Heart right ventricle (tissue), 16 donors: ENCODE measurements at regions not wholly inside any gene's neighbourhood (a gene's known extent, or its start where the extent isn't known, plus 50 kb on each side); places are given as distances from the start of the nearest gene placed in this dataset.
A peak's percentile ranks its signal among the peaks of the same experiment; 100 is the strongest.

Experiments used
- ATAC-seq, 8 donors: fragments of 200-7000 bp; cut with Tn5 transposase; one replicate each; pipeline ENCODE4 v1.9.1; 2020; ENCODE audit warnings: mild to moderate bottlenecking in 8 of 8, moderate library complexity in 8 of 8, moderate number of reproducible peaks in 1 of 8
- DNase-seq, 2 donors: peaks; one replicate each; pipeline ENCODE4 v3.0.0-alpha.2; 2020
- H3K27ac ChIP-seq, 10 donors: fragments of 200-600 bp; sonication (generic) in 2 of 10; one replicate each; pipeline versions ENCODE4 v1.5.0 to v1.8.0; 2020 to 2022; ENCODE audit warnings: mild to moderate bottlenecking in 3 of 10
- H3K27me3 ChIP-seq, 7 donors: fragments of 200-600 bp; one replicate each; pipeline ENCODE4 v1.8.0; 2021 to 2022; ENCODE audit warnings: mild to moderate bottlenecking in 2 of 7
- H3K36me3 ChIP-seq, 9 donors: fragments of 200-600 bp; sonication (generic) in 1 of 9; one replicate each; pipeline versions ENCODE4 v1.5.0 to v1.8.0; 2020 to 2022; ENCODE audit warnings: mild to moderate bottlenecking in 2 of 9
- H3K4me1 ChIP-seq, 9 donors: fragments of 200-600 bp; sonication (generic) in 1 of 9; one replicate each; pipeline versions ENCODE4 v1.5.0 to v1.8.0; 2020 to 2022; ENCODE audit warnings: mild to moderate bottlenecking in 4 of 9
- H3K4me3 ChIP-seq, 10 donors: fragments of 200-600 bp; sonication (generic) in 2 of 10; one replicate each; pipeline versions ENCODE4 v1.5.0 to v1.8.0; 2020 to 2022; ENCODE audit warnings: mild to moderate bottlenecking in 7 of 10, moderate library complexity in 2 of 10
- H3K9me3 ChIP-seq, 11 donors: fragments of 200-600 bp in 10 of 11; sonication (generic) in 2 of 11; one replicate each; pipeline versions ENCODE4 v1.5.0 to v1.8.0; 2013 to 2022; ENCODE audit warnings: mild to moderate bottlenecking in 2 of 11, control low read depth in 1 of 11, moderate library complexity in 1 of 11
- CTCF ChIP-seq, 9 donors: fragments of 200-600 bp; sonication (generic) in 2 of 9; IDR thresholded peaks; one replicate each; pipeline versions ENCODE4 v1.5.0 to v1.8.0; 2021 to 2022; ENCODE audit warnings: antibody characterized with exemption in 9 of 9, mild to moderate bottlenecking in 5 of 9, moderate library complexity in 1 of 9
- WGBS, 2 donors: extraction: QIAGEN DNeasy Blood & Tissue Kit; methylation state at CpG; one replicate each; pipeline ENCODE4 v1.1.7; 2013; ENCODE audit warnings: inconsistent platforms in 1 of 2; 5-methylcytosine and 5-hydroxymethylcytosine counted together
- intact Hi-C, 10 donors: fragments of 100-400 bp; cut with DNase I; formaldehyde crosslinking; loops; one replicate each; pipeline versions ENCODE4 v1.11.1 to v1.14.2; 2022
- donor health status: Arrhythmogenic right ventricular cardiomyopathy.
- donor health status: ischemic (EF 13 %, LVEDD 7.1; RV severe dilation, severe dysfunction).
- donor health status: healthy with polysubstance abuse.
- donor health status: DM: no; HTN: yes; CAD: no.
- donor health status: DM: no; HTN: no; CAD: no.
- donor health status: ischemic (EF 25% LVEDD 6.9; RV normal size, moderate dysfunction).
- donor health status: ischemic (EF 25% LVEDD 5.7; RV mildly dilated, moderate dysfunction).
- donor health status: healthy.
- donor health status: DM: yes; HTN: yes; CAD: no.
- donor health status: Ischemic cardiomyopathy.
- donor health status: ischemic (EF 35%, LVEDD 5.7; RV mildly dilated, moderate dysfunction).
- donor health status: nonischemic (EF 11% LVEDD 7.7; RV severe dilation, severe dysfunction).
- donor health status: DM: yes; HTN: yes; CAD: no.
- donor health status: PGD.
- donor health status: ischemic (EF 29% LVEDD 5.4; RV normal size, mild dysfunction).
- donor health status: nonischemic (EF 23%, LVEDD 6.1; RV moderate dilation, normal function).

- no peaks in the 10 kb centered on the region for H3K27me3 ChIP-seq
- no peaks in the 10 kb centered on the region for H3K36me3 ChIP-seq
- no peaks in the 10 kb centered on the region for H3K4me1 ChIP-seq
- TF ChIP-seq CTCF (IDR thresholded peaks at IDR 0.05): no peak
- 82 to 88% methylated on average over 8 of the region's 8 CpGs for WGBS, 2 donors
- DNase-seq (no peak), ATAC-seq (no peak)
- no peak overlapping the region for H3K4me3 ChIP-seq
- H3K9me3 ChIP-seq: no peaks in the 10 kb centered on the region
- intact Hi-C loops: loop anchor here in 1 of 10 donors (5.0 kb wide), 1 partner anchor 1219 kb away; no protein-coding TSS in a partner anchor
- no peak overlapping the region for H3K27ac ChIP-seq
Measured at GRCh38 chr1:203571661-203572060, 55.0 kb upstream of the ATP2B4 start.

- intact Hi-C loops: loop anchor here in 1 of 10 donors (5.0 kb wide), 1 partner anchor 1220 kb away; no protein-coding TSS in a partner anchor
Measured at GRCh38 chr1:203572134-203572625, 54.5 kb upstream of the ATP2B4 start.

GRCh38 chr1:203573730-203574129, 52.9 kb upstream of the ATP2B4 start:
- H3K4me3 ChIP-seq: no peak overlapping the region
- intact Hi-C loops: loop anchor here in 1 of 10 donors (5.0 kb wide), 1 partner anchor 1221 kb away; no protein-coding TSS in a partner anchor
- no peaks in the 10 kb centered on the region for H3K4me1 ChIP-seq
- WGBS, 2 donors: 97% methylated on average over 7 of the region's 7 CpGs
- H3K27ac ChIP-seq: no peak overlapping the region
- H3K9me3 ChIP-seq: no peaks in the 10 kb centered on the region
- ATAC-seq: no peak
- H3K36me3 ChIP-seq: no peaks in the 10 kb centered on the region
- no peak for DNase-seq
- no peaks in the 10 kb centered on the region for H3K27me3 ChIP-seq
- TF ChIP-seq CTCF (IDR thresholded peaks at IDR 0.05): no peak

More at GRCh38 chr1:203572134-203572625, 54.5 kb upstream of the ATP2B4 start:
- no peaks in the 10 kb centered on the region for H3K9me3 ChIP-seq
- no peak for TF ChIP-seq CTCF (IDR thresholded peaks at IDR 0.05)
- 64 to 70% methylated on average over 10 of the region's 10 CpGs for WGBS, 2 donors
- no peaks in the 10 kb centered on the region for H3K27me3 ChIP-seq
- H3K4me1 ChIP-seq: no peaks in the 10 kb centered on the region
- no peaks in the 10 kb centered on the region for H3K36me3 ChIP-seq
- H3K27ac ChIP-seq: no peak overlapping the region
- DNase-seq (no peak), ATAC-seq (peak in 4 of 8 donors; percentile 31 to 47 (median 32))
- no peak overlapping the region for H3K4me3 ChIP-seq
